IPS-20b (cell line): ENCODE measurements at regions not wholly inside any gene's neighbourhood (a gene's known extent, or its start where the extent isn't known, plus 50 kb on each side); places are given as distances from the start of the nearest gene placed in this dataset.

Source experiments
- H3K27ac ChIP-seq: one replicate; pipeline ENCODE4 v1.5.1; 2013; ENCODE audit warnings: low read length
- H3K27me3 ChIP-seq: 2 replicates; pipeline ENCODE4 v1.6.1; 2013; ENCODE audit warnings: mild to moderate bottlenecking, low read length, inconsistent platforms; ENCODE audit not compliant: insufficient read depth
- H3K36me3 ChIP-seq: 2 replicates; pipeline ENCODE4 v1.6.1; 2013; ENCODE audit warnings: low read depth, mild to moderate bottlenecking, inconsistent platforms, low read length, moderate library complexity; ENCODE audit not compliant: insufficient read depth
- H3K4me1 ChIP-seq: 2 replicates; pipeline ENCODE4 v1.6.1; 2013; ENCODE audit warnings: mild to moderate bottlenecking, control low read depth, inconsistent platforms, low read length, moderate library complexity; ENCODE audit not compliant: insufficient read depth
- H3K4me3 ChIP-seq: 2 replicates; pipeline ENCODE4 v1.5.1; 2013; ENCODE audit warnings: mild to moderate bottlenecking, low read length, inconsistent platforms
- H3K9ac ChIP-seq: 2 replicates; pipeline ENCODE4 v1.6.1; 2013; ENCODE audit warnings: low read depth, mild to moderate bottlenecking, inconsistent platforms, low read length, moderate library complexity
- H3K9me3 ChIP-seq: 2 replicates; pipeline ENCODE4 v1.6.1; 2013; ENCODE audit warnings: mild to moderate bottlenecking, low read depth, low read length, inconsistent platforms; ENCODE audit not compliant: insufficient read depth

DNA sequence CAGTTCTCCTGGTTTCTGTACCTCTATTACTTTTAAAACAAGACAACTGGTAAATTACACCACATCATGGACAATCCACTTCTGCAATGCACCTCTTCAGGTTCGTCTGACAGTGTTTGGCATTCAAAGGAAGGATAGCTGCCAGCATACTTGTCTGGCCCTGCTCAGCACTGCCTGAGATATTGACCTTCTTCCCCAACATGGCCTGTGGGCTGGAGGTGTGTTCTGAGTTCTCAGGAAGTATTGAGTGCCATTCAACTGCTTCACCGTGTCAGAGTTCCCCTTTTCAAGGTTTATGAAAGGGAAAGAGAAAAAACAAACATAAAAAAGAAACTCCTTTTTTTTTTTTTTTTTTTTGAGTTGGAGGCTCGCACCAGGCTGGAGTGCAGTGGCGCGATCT lies 267.9 kb upstream of the SASH1 start:
- no peak overlapping the region for H3K27ac ChIP-seq
- H3K27me3 ChIP-seq, result no peaks in the 10 kb centered on the region
- no peaks in the 10 kb centered on the region for H3K36me3 ChIP-seq

DNA sequence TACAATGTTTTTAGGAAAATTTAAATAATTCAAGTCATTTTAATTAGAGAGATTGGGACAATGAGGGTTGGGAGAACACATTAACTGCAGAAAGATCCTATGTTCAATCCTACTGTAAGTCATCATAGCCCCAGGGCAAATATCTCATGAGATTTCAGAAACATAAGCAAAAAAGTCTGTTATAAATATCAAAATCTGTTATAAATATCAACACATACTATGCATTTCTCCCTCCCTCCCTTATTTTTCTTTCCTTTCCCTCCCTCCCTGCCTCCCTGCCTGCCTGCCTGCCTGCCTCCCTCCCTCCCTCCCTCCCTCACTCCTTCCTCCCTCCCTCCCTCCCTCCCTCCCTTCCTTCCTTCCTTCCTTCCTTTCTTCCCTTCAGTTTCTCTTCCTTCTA lies 267.3 kb upstream of the SASH1 start:
- Histone ChIP-seq H3K9me3 (no peaks in the 10 kb centered on the region), H3K4me1 (no peaks in the 10 kb centered on the region), H3K4me3 (no peak overlapping the region), H3K27me3 (no peaks in the 10 kb centered on the region), H3K36me3 (no peaks in the 10 kb centered on the region), H3K27ac (no peak overlapping the region), H3K9ac (no peak overlapping the region)

More for the DNA sequence above, 267.9 kb upstream of the SASH1 start:
- no peaks in the 10 kb centered on the region for H3K4me1 ChIP-seq
- H3K9ac ChIP-seq, result no peak overlapping the region
- no peak overlapping the region for H3K4me3 ChIP-seq
- H3K9me3 ChIP-seq, result no peaks in the 10 kb centered on the region

DNA sequence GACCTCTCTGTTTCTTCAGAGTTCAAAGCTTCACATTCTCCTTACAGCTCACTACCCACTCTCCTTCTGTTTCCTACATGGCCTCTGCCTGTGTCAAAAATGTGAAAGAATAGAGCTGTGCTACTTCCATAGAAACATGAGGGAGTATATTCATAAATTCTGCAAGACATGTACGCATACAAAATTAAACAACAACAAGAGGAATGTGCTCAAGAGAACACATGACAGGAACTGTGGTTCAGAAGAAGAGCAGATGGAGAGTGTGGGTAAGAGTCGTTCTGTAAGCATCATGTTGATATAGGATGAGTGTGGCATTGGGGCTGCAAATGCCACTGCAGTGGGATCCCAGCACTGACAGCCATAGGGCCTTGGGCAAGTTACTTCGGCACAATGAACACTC lies 266.6 kb upstream of the SASH1 start:
- Histone ChIP-seq H3K36me3 (no peaks in the 10 kb centered on the region), H3K27ac (no peak overlapping the region), H3K9me3 (no peaks in the 10 kb centered on the region), H3K27me3 (no peaks in the 10 kb centered on the region), H3K9ac (no peak overlapping the region), H3K4me3 (no peak overlapping the region), H3K4me1 (no peaks in the 10 kb centered on the region)

DNA sequence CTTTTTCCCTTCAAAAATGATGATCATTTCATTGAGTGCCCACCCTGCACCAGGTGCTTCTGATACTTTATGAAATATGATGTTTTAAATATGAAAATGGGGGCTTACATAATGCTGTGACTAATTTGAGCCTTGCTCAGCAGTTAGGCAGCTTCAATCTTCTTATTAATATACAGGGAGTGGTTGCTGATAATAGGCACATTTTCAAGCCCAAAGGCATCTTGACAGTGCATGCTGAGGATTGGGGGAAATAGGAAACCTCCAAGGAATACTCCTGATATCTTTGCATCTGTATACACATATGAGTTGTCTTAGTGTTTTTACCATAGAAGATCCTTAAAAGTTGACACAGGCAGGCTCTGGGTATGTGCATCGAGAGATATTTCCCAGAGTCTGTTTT lies 262.3 kb upstream of the SASH1 start:
- H3K4me1 ChIP-seq, result no peaks in the 10 kb centered on the region; the same call in 1 of the 2 replicates
- no peaks in the 10 kb centered on the region for H3K36me3 ChIP-seq
- no peaks in the 10 kb centered on the region for H3K9me3 ChIP-seq
- H3K27ac ChIP-seq, result no peak overlapping the region
- H3K9ac ChIP-seq, result no peak overlapping the region
- no peaks in the 10 kb centered on the region for H3K27me3 ChIP-seq
- no peak overlapping the region for H3K4me3 ChIP-seq

DNA sequence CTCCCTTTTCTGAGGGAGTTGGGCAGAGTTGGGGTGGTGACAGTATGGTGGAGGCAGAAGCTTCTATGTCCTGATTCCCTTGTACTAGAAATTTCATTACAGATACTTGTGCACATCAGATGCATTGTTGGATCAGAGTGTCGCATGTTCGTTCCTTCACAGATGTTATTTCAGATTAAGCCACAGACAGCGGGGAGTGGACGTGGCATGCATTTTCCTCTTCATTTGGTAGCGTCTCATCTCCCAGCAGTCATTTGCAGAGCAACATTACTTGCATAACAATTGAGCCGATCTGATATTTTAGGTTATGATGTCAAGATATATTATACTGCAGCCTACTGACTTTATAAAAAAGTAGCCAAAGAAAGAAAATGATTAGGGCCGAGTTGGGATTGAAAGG lies 261.6 kb upstream of the SASH1 start:
- Histone ChIP-seq H3K4me1 (no peaks in the 10 kb centered on the region; the same call in 1 of the 2 replicates), H3K4me3 (no peak overlapping the region), H3K9me3 (no peaks in the 10 kb centered on the region), H3K27ac (no peak overlapping the region), H3K27me3 (no peaks in the 10 kb centered on the region), H3K36me3 (no peaks in the 10 kb centered on the region), H3K9ac (no peak overlapping the region)

DNA sequence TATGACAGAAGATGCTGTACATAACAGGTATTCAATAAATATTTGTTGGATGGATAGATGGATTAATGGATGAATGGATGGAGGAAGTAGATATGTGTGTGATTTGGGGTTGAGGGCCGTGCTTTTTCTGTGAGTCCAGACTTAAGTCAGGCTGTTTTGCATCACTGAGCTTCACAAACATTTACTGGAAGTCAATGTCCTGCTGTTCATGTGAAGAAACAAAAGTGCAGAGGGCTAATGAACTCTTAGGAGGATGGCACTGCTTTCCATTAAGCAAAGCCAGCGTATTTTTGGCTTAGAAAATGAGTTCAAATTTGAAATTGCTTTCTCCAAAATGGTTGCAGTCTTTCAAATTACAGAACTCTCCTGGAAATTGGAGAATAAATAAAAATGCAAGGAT lies 260.6 kb upstream of the SASH1 start:
- Histone ChIP-seq H3K9me3 (no peaks in the 10 kb centered on the region), H3K4me3 (no peak overlapping the region), H3K4me1 (no peaks in the 10 kb centered on the region; the same call in 1 of the 2 replicates), H3K27ac (no peak overlapping the region), H3K36me3 (no peaks in the 10 kb centered on the region), H3K9ac (no peak overlapping the region), H3K27me3 (no peaks in the 10 kb centered on the region)

DNA sequence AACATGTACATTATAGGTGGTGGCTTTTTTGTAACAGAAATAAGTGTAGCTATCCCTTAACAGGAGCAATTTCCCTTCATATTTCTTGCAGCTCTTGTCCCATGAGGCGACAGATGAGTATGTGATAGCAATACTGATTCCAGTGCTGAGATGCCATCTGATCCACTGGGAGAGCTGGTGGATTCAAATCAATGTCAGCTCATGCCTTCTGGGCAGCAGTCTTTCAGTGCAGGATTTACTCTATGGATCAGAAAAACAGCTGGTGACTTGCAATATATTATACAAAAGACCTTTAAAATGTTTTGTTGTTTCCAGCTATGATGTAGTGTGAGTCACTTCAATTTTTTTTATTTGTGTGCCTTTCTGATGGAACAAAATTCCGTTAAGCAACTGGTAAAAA lies 259.9 kb upstream of the SASH1 start:
- no peaks in the 10 kb centered on the region for H3K9me3 ChIP-seq
- no peaks in the 10 kb centered on the region for H3K36me3 ChIP-seq
- H3K27me3 ChIP-seq, result no peaks in the 10 kb centered on the region
- no peaks in the 10 kb centered on the region; the same call in 1 of the 2 replicates for H3K4me1 ChIP-seq
- no peak overlapping the region for H3K27ac ChIP-seq
- H3K4me3 ChIP-seq, result no peak overlapping the region
- H3K9ac ChIP-seq, result no peak overlapping the region

DNA sequence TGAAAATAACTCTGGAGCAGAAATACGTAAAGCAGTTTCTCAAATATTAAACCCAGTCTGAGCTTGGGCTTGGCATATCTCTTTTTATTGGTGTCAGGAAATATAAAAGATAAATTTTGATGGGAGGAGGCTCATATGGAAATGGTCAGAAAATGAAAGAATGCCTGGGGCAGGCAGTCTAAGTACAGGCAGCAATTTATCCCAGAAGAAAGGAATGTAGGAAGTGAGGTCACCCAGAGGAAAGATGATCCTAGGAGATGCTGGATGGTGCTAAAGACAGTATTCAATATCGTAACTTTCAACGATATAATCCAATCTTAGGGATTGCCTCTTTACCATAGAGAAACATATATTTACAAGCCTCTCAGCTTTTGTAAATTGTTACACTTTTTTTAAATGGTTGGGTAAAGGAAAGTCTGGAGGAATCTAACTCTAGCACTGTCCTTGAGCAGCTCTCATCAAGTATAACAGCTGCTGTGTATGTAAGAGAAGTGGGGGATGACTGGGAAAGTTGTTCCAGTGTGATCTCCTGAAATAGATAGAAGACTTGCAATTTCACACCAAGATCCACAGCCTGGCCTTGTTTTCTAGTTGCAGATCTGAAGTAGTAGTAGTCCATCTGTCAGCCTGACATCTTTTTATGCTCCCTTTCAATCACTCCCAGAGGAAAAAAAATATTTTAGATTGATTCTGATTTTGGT lies 256.9 kb upstream of the SASH1 start:
- H3K9ac ChIP-seq, result no peak overlapping the region
- H3K4me1 ChIP-seq, result no peaks in the 10 kb centered on the region; the same call in 1 of the 2 replicates
- H3K27ac ChIP-seq, result no peak overlapping the region
- H3K9me3 ChIP-seq, result no peaks in the 10 kb centered on the region
- H3K27me3 ChIP-seq, result no peaks in the 10 kb centered on the region
- H3K4me3 ChIP-seq, result no peak overlapping the region
- H3K36me3 ChIP-seq, result no peaks in the 10 kb centered on the region

DNA sequence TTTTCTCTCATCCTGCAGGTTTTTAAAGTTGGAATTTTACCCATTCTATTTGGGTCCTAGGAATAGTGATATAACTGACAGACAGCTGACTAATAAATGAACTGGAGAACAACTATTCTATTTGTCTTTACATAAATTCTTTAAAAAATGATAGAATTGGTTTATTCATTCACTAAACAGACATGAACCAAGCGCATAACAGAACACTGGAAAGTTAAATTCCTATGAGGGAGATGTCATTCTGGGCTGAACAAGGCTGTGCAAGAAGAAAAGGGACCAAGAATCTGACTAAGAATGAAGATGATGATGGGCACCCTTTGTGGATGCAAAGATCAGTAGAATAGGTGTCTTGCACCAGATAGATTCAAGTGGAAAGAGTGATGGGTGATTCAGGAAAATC lies 256.3 kb upstream of the SASH1 start:
- Histone ChIP-seq H3K4me1 (no peaks in the 10 kb centered on the region; the same call in 1 of the 2 replicates), H3K36me3 (no peaks in the 10 kb centered on the region), H3K27me3 (no peaks in the 10 kb centered on the region), H3K9me3 (no peaks in the 10 kb centered on the region), H3K4me3 (no peak overlapping the region), H3K27ac (no peak overlapping the region), H3K9ac (no peak overlapping the region)

DNA sequence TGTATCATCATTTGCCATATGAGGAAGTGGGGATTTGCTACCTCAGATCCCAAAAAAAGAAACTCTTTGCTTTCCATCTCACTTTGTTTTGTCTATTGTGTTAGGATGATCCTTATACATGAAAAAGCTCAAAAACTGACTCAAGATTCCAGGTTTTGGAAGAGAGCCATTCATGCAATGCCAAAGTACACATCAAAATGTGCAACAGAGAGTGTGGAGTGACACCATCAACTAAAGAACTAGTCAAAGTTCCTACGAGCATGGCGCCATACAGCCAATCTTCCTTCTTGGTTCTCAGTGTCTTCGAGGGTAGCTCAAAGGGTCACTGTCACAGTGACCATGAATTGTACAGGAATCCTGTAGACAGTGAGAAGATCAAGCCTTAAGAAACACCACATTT lies 255.8 kb upstream of the SASH1 start:
- Histone ChIP-seq H3K4me1 (no peaks in the 10 kb centered on the region; the same call in 1 of the 2 replicates), H3K9me3 (no peaks in the 10 kb centered on the region), H3K27ac (no peak overlapping the region), H3K27me3 (no peaks in the 10 kb centered on the region), H3K9ac (no peak overlapping the region), H3K4me3 (no peak overlapping the region), H3K36me3 (no peaks in the 10 kb centered on the region)

DNA sequence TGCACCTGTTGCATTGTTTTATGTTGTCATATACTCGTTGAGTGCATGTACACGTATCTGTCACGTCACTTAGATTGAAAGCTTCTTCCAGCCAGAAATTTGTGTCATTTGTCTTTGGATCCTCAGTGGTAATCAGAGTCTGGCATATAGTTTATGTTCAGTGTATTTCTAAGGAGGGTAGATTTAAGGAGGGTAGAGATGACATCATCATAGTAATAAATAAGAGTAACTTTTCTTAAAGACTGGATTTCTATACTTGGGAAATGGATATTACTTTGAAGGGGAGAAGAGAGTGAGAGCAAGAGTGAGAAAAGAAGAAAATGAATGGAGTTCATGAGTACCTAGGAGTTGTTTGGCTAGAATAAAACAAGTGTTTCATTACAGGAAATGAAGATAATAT lies 255.0 kb upstream of the SASH1 start:
- no peak overlapping the region for H3K27ac ChIP-seq
- H3K27me3 ChIP-seq, result no peaks in the 10 kb centered on the region
- H3K4me1 ChIP-seq, result no peaks in the 10 kb centered on the region
- no peaks in the 10 kb centered on the region for H3K9me3 ChIP-seq
- no peak overlapping the region for H3K9ac ChIP-seq
- no peaks in the 10 kb centered on the region for H3K36me3 ChIP-seq
- H3K4me3 ChIP-seq, result no peak overlapping the region

DNA sequence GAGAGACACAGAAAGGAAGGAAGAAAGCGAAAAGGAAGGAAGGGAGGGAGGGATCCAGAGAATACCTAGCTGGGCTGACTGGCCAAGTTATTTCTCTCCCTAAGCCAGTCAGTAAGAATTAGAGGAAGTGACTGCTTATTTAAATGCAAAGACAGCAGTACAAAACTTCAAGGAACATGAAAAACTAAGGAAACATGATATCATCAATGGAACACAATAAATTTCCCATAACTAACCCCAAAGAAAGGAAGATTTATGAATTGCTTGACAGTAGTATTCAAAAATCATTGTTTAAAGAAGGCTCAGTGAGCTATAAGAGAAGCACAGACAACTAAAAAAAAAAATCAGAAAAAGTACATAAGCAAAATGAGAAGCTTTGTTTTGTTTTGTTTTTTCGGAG lies 252.3 kb upstream of the SASH1 start:
- Histone ChIP-seq H3K27me3 (no peaks in the 10 kb centered on the region), H3K36me3 (no peaks in the 10 kb centered on the region), H3K9ac (no peak overlapping the region), H3K4me3 (no peak overlapping the region), H3K9me3 (no peaks in the 10 kb centered on the region), H3K27ac (no peak overlapping the region), H3K4me1 (no peaks in the 10 kb centered on the region)
